Large intestine (tissue), 3 donors: ENCODE measurements at regions not wholly inside any gene's neighbourhood (a gene's known extent, or its start where the extent isn't known, plus 50 kb on each side); places are given as distances from the start of the nearest gene placed in this dataset.

Experiments used
- DNase-seq, 2 donors: peaks; one replicate each; pipeline versions ENCODE4 v3.0.0 to v3.0.0-alpha.2; 2013
- H3K27ac ChIP-seq: one replicate; pipeline ENCODE4 v1.5.1; 2013; ENCODE audit warnings: low read length
- H3K27me3 ChIP-seq: 2 replicates; pipeline ENCODE4 v1.6.1; 2013; ENCODE audit warnings: low read length; ENCODE audit not compliant: control insufficient read depth, insufficient read depth
- H3K36me3 ChIP-seq: 2 replicates; pipeline ENCODE4 v1.6.1; 2013; ENCODE audit warnings: low read length; ENCODE audit not compliant: control insufficient read depth, insufficient read depth
- H3K4me1 ChIP-seq: one replicate; pipeline ENCODE4 v1.6.1; 2013; ENCODE audit warnings: low read length; ENCODE audit not compliant: control insufficient read depth, insufficient read depth
- H3K4me3 ChIP-seq: one replicate; pipeline ENCODE4 v1.5.1; 2013; ENCODE audit warnings: low read length
- H3K9me3 ChIP-seq: one replicate; pipeline ENCODE4 v1.6.1; 2013; ENCODE audit warnings: mild to moderate bottlenecking, low read depth, low read length, moderate library complexity; ENCODE audit not compliant: control insufficient read depth
- WGBS: methylation state at CpG from one replicate; pipeline ENCODE4 v1.1.5; 2013; ENCODE audit warnings: low lambda C conversion rate; ENCODE audit not compliant: insufficient coverage; 5-methylcytosine and 5-hydroxymethylcytosine counted together

DNA sequence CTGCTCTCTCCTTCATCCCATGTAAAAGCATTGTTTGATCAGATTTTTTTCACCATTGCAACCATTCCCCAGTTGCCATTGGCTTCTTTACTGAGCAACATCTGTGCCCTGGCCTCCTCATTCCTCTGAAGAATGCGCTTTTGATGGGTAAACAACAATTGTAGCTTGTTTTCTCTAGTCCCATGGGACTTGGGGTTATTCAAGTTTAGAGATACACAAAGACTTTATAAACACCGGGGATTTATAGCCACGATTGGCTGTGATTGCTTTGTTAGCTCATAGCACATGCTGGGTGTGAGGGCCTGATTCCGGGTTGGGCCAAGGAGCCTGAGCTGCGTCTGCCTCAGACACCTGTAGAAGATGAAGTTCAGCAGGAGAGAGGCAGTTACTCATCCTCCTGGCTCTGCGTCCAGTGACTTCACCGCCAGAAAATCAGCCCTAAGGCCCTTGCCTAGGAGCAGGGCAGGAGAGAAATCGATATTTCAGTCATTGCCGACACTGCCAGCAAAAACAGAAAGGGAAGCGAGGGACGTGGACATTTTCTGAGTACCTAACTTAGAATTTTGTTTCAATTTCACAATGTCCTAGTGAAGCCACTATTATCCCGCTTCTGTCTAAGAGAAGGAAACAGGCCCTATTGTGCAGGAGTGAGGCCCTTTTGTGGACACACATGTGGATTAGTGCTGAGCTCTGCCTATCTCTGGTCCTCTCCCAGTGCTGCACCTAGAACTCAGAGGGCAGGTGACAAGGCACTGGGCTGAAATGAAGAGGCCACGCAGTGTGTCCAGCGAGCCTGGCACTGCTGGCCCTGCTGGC lies 159.8 kb upstream of the USP24 start:
- H3K4me3 ChIP-seq: no peak overlapping the region
- no peaks in the 10 kb centered on the region for H3K4me1 ChIP-seq
- no peak for DNase-seq
- H3K27me3 ChIP-seq: peaks cover 3% of the 10 kb centered on the region
- H3K27ac ChIP-seq: no peak overlapping the region
- no peaks in the 10 kb centered on the region for H3K9me3 ChIP-seq
- H3K36me3 ChIP-seq: no peaks in the 10 kb centered on the region
- WGBS: 80% methylated on average over 1 of the region's 14 CpGs

DNA sequence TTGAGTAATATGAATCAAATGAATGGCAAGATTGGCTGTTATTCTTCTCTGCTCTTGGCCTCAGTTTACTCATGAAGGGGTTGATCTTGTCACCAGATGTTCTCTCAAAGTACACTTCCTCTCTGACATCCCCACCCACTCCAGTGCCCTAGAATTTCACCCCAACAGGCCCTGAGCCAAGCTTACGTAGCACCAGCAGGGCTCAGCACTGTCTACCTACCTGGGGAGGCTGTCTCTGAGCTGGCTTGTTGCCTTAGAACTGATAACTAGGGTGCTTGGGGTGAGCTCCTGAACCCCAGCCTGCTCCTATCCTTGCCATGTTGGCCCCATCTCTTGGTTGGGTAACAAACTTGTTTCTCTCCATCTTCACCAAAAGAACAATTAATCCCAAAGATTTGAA lies 159.1 kb upstream of the USP24 start:
- Histone ChIP-seq H3K4me3 (no peak overlapping the region), H3K27ac (no peak overlapping the region), H3K36me3 (no peaks in the 10 kb centered on the region), H3K27me3 (peaks cover 3% of the 10 kb centered on the region), H3K4me1 (no peaks in the 10 kb centered on the region), H3K9me3 (no peaks in the 10 kb centered on the region)
- WGBS: no CpG with 5 or more reads among the region's 1 CpG
- no peak for DNase-seq

DNA sequence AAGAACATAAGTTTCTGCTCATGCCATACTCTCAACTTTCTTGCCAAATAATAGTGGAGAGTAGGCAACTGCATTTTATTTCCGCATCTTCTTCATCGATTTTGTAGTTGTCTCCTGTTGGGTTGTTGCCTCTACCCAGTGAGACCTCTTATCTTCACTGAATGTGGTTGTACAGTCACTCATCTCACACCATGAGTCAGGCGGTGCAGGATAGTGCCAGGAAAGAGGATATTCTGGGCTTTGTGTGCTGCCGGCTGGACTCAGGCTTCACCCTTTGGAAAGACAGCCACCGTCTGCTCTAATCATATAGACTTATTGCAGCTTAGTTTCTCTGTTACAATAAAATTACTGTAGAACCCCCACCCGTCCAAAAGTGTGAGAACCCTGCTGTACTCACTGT lies 154.3 kb upstream of the USP24 start:
- 100% methylated on average over 1 of the region's 6 CpGs for WGBS
- no peaks in the 10 kb centered on the region for H3K9me3 ChIP-seq
- DNase-seq: no peak
- no peaks in the 10 kb centered on the region for H3K36me3 ChIP-seq
- peaks cover 3% of the 10 kb centered on the region for H3K27me3 ChIP-seq
- H3K4me1 ChIP-seq: no peaks in the 10 kb centered on the region
- no peak overlapping the region for H3K27ac ChIP-seq
- no peak overlapping the region for H3K4me3 ChIP-seq

DNA sequence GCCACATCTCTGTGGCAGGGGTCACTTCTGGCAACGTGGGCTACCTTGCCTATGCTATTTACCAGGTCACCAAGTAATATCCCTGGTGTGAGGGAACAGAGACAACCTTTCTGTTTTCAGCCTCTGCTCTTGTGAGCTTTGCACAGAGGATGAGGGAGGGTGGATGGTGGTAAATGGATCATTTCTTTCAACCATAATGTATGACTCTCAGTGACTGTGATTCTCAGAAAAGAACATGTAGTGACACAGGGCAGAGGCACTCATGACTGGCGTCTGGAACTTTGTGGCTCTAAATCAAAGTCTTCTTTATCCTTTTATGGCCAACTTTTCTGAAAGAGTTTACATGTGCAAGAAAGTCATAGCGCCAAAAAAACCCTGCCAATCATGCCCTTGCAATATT lies 153.5 kb upstream of the USP24 start:
- DNase-seq: no peak
- Histone ChIP-seq H3K9me3 (no peaks in the 10 kb centered on the region), H3K36me3 (no peaks in the 10 kb centered on the region), H3K27me3 (peaks cover 3% of the 10 kb centered on the region), H3K4me1 (no peaks in the 10 kb centered on the region), H3K4me3 (no peak overlapping the region), H3K27ac (no peak overlapping the region)
- 100% methylated on average over 1 of the region's 3 CpGs for WGBS

DNA sequence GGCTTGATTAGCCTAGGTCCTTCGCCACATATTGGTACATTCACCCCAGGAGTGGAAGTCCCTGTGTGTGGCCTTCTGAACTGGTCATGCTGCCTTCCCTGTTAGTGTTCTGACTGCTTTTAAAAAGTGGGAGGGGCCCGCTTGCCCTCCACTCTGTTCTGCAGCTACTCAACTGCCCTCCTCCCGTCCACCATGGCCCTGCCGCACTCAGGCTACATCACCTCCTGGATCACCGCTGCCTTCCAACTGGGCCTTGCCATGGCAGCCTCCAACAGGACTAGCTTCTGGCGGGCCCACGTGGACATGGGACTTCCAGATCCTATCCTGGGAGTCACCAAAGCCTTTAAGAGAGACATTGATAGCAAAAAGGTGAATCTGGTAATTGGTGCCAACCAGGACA lies 152.1 kb upstream of the USP24 start:
- Histone ChIP-seq H3K9me3 (no peaks in the 10 kb centered on the region), H3K27me3 (peaks cover 3% of the 10 kb centered on the region), H3K4me3 (no peak overlapping the region), H3K27ac (no peak overlapping the region), H3K4me1 (no peaks in the 10 kb centered on the region), H3K36me3 (no peaks in the 10 kb centered on the region)
- no CpG with 5 or more reads among the region's 7 CpGs for WGBS
- no peak for DNase-seq

DNA sequence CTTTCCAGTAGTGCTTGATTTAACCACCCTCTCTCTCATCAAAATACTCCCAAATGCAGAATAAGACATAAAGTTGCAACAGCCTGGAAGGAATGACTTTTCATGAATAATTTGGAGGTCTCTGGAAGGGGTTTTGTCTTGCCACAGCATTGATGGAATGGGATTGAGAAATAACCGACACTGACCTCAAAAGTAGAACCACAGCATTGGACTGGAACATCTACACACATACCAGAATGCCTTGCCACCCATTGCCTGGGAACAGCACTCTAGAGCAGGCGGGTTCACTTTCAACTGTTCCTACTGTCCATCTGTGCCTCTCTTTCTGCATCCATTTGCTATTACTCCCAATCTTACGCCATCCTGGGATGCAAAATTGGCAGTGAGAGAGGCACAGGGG lies 149.1 kb upstream of the USP24 start:
- Histone ChIP-seq H3K4me1 (no peaks in the 10 kb centered on the region), H3K27ac (no peak overlapping the region), H3K9me3 (no peaks in the 10 kb centered on the region), H3K4me3 (no peak overlapping the region), H3K36me3 (no peaks in the 10 kb centered on the region), H3K27me3 (no peaks in the 10 kb centered on the region)
- DNase-seq: no peak
- WGBS: no CpG with 5 or more reads among the region's 3 CpGs

DNA sequence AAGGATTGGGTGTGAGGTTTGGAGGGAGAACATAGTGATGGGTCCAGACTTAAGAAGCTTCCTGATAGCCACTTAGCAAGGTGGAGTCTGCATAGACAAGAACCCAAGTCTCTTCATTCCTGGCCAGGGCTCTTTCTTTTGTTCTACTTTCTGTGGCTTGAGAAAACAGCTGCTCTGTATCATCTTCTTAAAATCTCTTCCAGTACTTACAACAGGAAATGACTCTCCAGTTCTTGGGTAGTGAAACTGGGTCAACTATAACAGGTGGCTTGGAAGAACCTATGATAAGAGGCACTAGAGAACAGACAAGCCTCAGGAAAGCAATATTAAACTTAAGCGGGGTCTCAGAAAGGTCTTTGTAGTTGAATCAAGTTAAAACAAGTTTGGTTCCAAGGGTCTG lies 148.1 kb upstream of the USP24 start:
- H3K27me3 ChIP-seq: no peaks in the 10 kb centered on the region
- no peak for DNase-seq
- H3K4me3 ChIP-seq: no peak overlapping the region
- H3K9me3 ChIP-seq: no peaks in the 10 kb centered on the region
- H3K36me3 ChIP-seq: no peaks in the 10 kb centered on the region
- H3K4me1 ChIP-seq: no peaks in the 10 kb centered on the region
- H3K27ac ChIP-seq: no peak overlapping the region
- no CpG with 5 or more reads among the region's 1 CpG for WGBS

DNA sequence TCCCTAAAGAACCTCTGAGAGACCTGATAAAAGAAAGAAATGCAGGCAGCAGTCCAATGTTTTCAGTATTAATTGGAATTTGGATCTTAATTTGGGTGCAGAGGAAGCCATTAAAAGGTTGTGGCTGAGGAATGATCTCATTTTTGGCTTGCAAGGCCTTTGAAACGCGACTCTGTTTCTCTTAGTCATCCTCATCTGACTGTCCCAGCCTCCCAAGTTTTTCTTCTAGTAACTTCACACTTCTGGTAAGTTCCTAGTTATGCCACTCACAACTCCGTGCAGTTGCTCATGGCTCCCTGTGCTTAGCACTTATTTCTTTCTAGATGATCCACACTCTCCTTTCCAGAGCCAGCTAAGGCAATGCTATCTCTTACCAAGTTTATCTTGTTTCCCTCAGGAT lies 147.4 kb upstream of the USP24 start:
- Histone ChIP-seq H3K27me3 (no peaks in the 10 kb centered on the region), H3K4me1 (no peaks in the 10 kb centered on the region), H3K27ac (no peak overlapping the region), H3K36me3 (no peaks in the 10 kb centered on the region), H3K9me3 (no peaks in the 10 kb centered on the region), H3K4me3 (no peak overlapping the region)
- WGBS: 80% methylated on average over 1 of the region's 3 CpGs
- no peak for DNase-seq

DNA sequence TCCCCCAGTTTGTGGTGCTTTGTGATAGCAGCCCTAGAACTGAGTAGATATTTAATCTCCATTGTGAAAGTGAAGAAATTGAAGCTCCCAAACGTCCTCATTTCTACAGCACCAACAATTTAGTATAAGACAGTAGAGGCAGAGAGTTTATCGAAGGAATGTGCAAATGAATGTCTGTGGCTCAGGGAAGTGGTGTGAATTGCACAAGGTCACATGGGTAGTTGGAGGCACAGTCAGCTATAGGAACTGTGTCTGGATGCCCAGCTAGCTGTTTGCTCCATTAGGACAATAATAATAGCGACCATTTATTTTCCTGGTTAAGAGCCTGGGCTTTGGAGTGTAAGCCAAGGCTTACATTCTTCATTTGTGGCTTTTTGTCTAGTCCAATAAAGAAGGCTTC lies 144.4 kb upstream of the USP24 start:
- no peak for DNase-seq
- no peaks in the 10 kb centered on the region for H3K9me3 ChIP-seq
- 92% methylated on average over 2 of the region's 3 CpGs for WGBS
- H3K27me3 ChIP-seq: no peaks in the 10 kb centered on the region
- no peaks in the 10 kb centered on the region for H3K4me1 ChIP-seq
- H3K4me3 ChIP-seq: no peak overlapping the region
- no peaks in the 10 kb centered on the region for H3K36me3 ChIP-seq
- no peak overlapping the region for H3K27ac ChIP-seq

DNA sequence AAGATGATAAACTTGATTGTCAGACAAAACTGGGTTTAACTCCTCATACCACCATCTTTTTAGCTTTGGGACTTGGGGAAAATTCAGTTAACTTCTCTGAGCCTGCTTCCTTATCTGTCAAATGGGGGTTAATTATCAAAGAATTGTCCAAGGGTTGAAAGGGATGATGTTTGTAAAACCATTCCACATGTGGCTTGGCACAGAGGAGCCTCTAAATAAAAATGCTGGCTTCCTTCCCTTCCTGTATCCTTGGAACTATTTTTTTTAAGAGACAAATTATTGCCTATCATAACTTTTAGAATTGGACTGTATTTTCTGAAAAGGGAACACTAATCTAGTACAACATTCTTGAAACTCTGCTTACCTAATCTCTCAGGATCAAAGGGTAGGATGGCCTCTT lies 143.4 kb upstream of the USP24 start:
- H3K27me3 ChIP-seq: no peaks in the 10 kb centered on the region

DNA sequence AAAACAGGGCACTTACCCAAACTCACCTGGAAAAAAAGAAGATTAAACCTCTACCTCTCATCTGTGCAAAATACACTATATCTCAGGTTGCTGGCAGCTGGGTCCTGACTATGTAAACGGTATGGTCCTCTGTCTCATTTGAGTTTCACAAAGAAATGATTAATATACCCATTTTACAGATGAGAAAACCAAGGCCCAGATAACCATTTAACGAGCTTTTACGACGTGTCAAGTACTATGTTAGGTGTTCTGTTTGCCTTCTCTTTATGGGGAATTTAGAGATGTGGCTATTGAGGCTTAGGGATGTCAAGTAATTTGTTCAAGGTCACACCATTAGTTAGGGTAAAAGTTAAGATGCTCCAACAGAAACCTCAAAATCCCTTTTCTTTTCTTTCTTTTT lies 140.4 kb upstream of the USP24 start:
- H3K4me3 ChIP-seq: no peak overlapping the region
- no peaks in the 10 kb centered on the region for H3K36me3 ChIP-seq
- DNase-seq: no peak
- H3K27ac ChIP-seq: no peak overlapping the region
- peaks cover 14% of the 10 kb centered on the region for H3K4me1 ChIP-seq
- no peaks in the 10 kb centered on the region for H3K27me3 ChIP-seq
- no CpG with 5 or more reads among the region's 4 CpGs for WGBS
- no peaks in the 10 kb centered on the region for H3K9me3 ChIP-seq

More for the DNA sequence above, 143.4 kb upstream of the USP24 start:
- Histone ChIP-seq H3K4me3 (no peak overlapping the region), H3K4me1 (peaks cover 8% of the 10 kb centered on the region), H3K36me3 (no peaks in the 10 kb centered on the region), H3K9me3 (no peaks in the 10 kb centered on the region), H3K27ac (no peak overlapping the region)
- no peak for DNase-seq
